Activated B cell treated with CpG ODN at 0.5 μM for 24 hours (primary cell): ENCODE measurements at regions not wholly inside any gene's neighbourhood (a gene's known extent, or its start where the extent isn't known, plus 50 kb on each side); places are given as distances from the start of the nearest gene placed in this dataset.

Experiments
- ATAC-seq: fragments of 200-7000 bp; cut with Tn5 transposase; one replicate; pipeline ENCODE4 v1.10.0; 2021; ENCODE audit warnings: low read depth, mild to moderate bottlenecking, moderate library complexity
- CTCF ChIA-PET: fragments of 350-600 bp; sonication (Branson Sonifier 250); formaldehyde crosslinking; loops from one replicate; lab custom pipeline; 2021; ENCODE audit warnings: antibody characterized with exemption; lab: Charles Lee
- POLR2A ChIA-PET: fragments of 350-600 bp; sonication (Branson Sonifier 250); formaldehyde crosslinking; loops from one replicate; lab custom pipeline; 2021; ENCODE audit warnings: antibody characterized with exemption; lab: Charles Lee
- DNase-seq: peaks from one replicate; pipeline ENCODE4 v3.0.0; 2022
- H3K27ac Mint-ChIP-seq: one replicate; pipeline ENCODE4 v1.8.0; 2020; ENCODE audit warnings: mixed read lengths
- H3K27me3 Mint-ChIP-seq: one replicate; pipeline ENCODE4 v1.8.0; 2021; ENCODE audit warnings: mixed read lengths
- H3K36me3 Mint-ChIP-seq: one replicate; pipeline ENCODE4 v1.8.0; 2021; ENCODE audit warnings: low read depth, mixed read lengths
- H3K4me1 Mint-ChIP-seq: one replicate; pipeline ENCODE4 v1.8.0; 2021; ENCODE audit warnings: mixed read lengths
- H3K4me3 Mint-ChIP-seq: one replicate; pipeline ENCODE4 v1.8.0; 2020; ENCODE audit warnings: mild to moderate bottlenecking, mixed read lengths
- H3K9me3 Mint-ChIP-seq: one replicate; pipeline ENCODE4 v1.8.0; 2020; ENCODE audit warnings: mixed read lengths
- intact Hi-C: fragments of 100-400 bp; cut with micrococcal nuclease; formaldehyde crosslinking; loops from one replicate; pipeline ENCODE4 v1.15.1; 2024
- TF ChIP-seq, protein P1 (sequence below): fragments of 200-600 bp; IDR thresholded peaks from one replicate; pipeline ENCODE4 v1.8.0; 2022; ENCODE audit warnings: antibody characterized with exemption, mild to moderate bottlenecking

DNA sequence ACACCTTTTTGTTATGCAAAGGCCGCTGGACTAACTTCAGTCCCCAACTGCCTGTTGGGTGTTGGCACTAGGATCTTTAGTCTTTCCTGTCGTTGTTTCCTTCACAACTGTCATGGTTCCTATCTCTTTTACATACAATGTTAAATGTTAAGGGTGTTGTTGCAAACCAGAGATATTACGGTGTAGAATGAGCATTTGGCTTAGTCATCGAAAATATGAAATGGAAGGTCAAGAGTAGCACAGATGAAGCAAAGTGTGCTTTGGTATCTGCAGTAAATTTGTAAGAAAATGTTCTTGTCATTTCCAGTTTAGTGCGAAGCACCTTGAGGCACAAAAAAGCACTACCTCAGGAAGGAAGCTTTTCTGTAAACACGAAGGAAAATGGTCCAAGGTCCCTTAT is 751.3 kb upstream of the LRFN5 start:
- DNase-seq, result no peak
- ATAC-seq, result no peak
- POLR2A ChIA-PET, result no interaction called here
- CTCF ChIA-PET, result no interaction called here
- Mint-ChIP-seq H3K4me1 (no peaks in the 10 kb centered on the region), H3K27me3 (no peaks in the 10 kb centered on the region), H3K36me3 (no peaks in the 10 kb centered on the region), H3K4me3 (no peak overlapping the region), H3K27ac (no peak overlapping the region), H3K9me3 (peaks cover 14% of the 10 kb centered on the region)
- TF ChIP-seq, protein P1, sequence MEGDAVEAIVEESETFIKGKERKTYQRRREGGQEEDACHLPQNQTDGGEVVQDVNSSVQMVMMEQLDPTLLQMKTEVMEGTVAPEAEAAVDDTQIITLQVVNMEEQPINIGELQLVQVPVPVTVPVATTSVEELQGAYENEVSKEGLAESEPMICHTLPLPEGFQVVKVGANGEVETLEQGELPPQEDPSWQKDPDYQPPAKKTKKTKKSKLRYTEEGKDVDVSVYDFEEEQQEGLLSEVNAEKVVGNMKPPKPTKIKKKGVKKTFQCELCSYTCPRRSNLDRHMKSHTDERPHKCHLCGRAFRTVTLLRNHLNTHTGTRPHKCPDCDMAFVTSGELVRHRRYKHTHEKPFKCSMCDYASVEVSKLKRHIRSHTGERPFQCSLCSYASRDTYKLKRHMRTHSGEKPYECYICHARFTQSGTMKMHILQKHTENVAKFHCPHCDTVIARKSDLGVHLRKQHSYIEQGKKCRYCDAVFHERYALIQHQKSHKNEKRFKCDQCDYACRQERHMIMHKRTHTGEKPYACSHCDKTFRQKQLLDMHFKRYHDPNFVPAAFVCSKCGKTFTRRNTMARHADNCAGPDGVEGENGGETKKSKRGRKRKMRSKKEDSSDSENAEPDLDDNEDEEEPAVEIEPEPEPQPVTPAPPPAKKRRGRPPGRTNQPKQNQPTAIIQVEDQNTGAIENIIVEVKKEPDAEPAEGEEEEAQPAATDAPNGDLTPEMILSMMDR, result no peak
- intact Hi-C loops, result no loop called here

DNA sequence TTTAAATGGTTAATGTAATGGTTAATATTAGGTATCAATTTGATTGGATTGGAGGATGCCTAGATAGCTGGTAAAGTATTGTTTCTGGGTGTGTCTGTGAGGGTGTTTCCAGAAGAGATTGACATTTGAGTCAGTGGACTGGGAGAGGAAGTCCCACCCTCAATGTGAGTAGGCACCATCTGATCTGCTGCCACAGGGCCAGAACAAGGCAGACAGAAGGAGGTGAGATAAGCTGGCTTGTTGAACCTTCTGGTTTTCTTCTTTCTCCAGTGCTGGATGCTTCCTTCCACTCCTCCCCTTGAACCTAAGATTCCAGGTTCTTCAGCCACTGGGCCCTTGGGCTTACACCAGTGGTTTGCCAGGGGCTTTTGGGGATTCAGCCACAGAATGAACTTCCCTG is 756.5 kb upstream of the LRFN5 start:
- no peak for ATAC-seq
- CTCF ChIA-PET, result no interaction called here
- Mint-ChIP-seq H3K4me1 (no peaks in the 10 kb centered on the region), H3K27ac (no peak overlapping the region), H3K36me3 (no peaks in the 10 kb centered on the region), H3K27me3 (no peaks in the 10 kb centered on the region), H3K4me3 (no peak overlapping the region), H3K9me3 (peaks cover 6% of the 10 kb centered on the region)
- no peak for DNase-seq
- POLR2A ChIA-PET, result no interaction called here
- intact Hi-C loops, result no loop called here
- TF ChIP-seq, protein P1, result no peak

GRCh38 chr14:40847480-40847879 is 759.2 kb upstream of the LRFN5 start:
- TF ChIP-seq, protein P1, result no peak
- H3K9me3 Mint-ChIP-seq, result peaks cover 8% of the 10 kb centered on the region
- no peak overlapping the region for H3K4me3 Mint-ChIP-seq
- no peaks in the 10 kb centered on the region for H3K36me3 Mint-ChIP-seq
- POLR2A ChIA-PET, result no interaction called here
- CTCF ChIA-PET, result no interaction called here
- DNase-seq (no peak), ATAC-seq (no peak)
- no peaks in the 10 kb centered on the region for H3K27me3 Mint-ChIP-seq
- no peaks in the 10 kb centered on the region for H3K4me1 Mint-ChIP-seq
- H3K27ac Mint-ChIP-seq, result no peak overlapping the region
- intact Hi-C loops, result no loop called here

GRCh38 chr14:40842816-40843215 is 763.9 kb upstream of the LRFN5 start:
- no peaks in the 10 kb centered on the region for H3K4me1 Mint-ChIP-seq
- H3K36me3 Mint-ChIP-seq, result no peaks in the 10 kb centered on the region
- CTCF ChIA-PET, result no interaction called here
- H3K27me3 Mint-ChIP-seq, result no peaks in the 10 kb centered on the region
- peaks cover 8% of the 10 kb centered on the region for H3K9me3 Mint-ChIP-seq
- POLR2A ChIA-PET, result no interaction called here
- H3K4me3 Mint-ChIP-seq, result no peak overlapping the region
- ATAC-seq (no peak), DNase-seq (no peak)
- intact Hi-C loops, result no loop called here
- TF ChIP-seq, protein P1, result no peak
- H3K27ac Mint-ChIP-seq, result no peak overlapping the region

DNA sequence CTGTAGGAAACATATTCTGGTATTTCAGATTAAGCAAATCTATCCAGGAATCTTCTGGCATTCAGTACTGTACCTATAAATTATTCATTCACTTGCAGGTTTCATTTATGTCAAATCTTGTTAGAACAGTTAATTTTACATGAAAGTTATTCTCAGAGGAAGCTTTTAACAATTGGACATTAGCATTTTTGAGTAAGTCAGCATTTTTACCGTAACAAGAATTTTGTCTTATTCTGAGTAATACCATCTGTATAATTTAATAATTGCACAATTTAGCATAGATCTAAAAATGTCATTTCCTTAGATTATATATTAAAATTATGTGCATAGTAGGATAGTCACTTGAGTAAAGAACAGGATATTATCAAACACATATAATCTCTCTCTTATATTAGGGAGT is 764.8 kb upstream of the LRFN5 start:
- TF ChIP-seq, protein P1, result no peak

More for the DNA sequence above, 764.8 kb upstream of the LRFN5 start:
- CTCF ChIA-PET, result no interaction called here
- H3K36me3 Mint-ChIP-seq, result no peaks in the 10 kb centered on the region
- H3K9me3 Mint-ChIP-seq, result peaks cover 4% of the 10 kb centered on the region
- H3K27me3 Mint-ChIP-seq, result no peaks in the 10 kb centered on the region
- no peaks in the 10 kb centered on the region for H3K4me1 Mint-ChIP-seq
- DNase-seq, result no peak
- H3K27ac Mint-ChIP-seq, result no peak overlapping the region
- H3K4me3 Mint-ChIP-seq, result no peak overlapping the region
- POLR2A ChIA-PET, result no interaction called here
- intact Hi-C loops, result no loop called here
- no peak for ATAC-seq
